Amniotic epithelial cell (primary cell): ENCODE measurements at regions not wholly inside any gene's neighbourhood (a gene's known extent, or its start where the extent isn't known, plus 50 kb on each side); places are given as distances from the start of the nearest gene placed in this dataset.

Source experiments
- DNase-seq: peaks from one replicate; pipeline ENCODE4 v3.0.0-alpha.2; 2010; ENCODE audit warnings: low read depth

- DNase-seq, result no peak
Observed at GRCh38 chr13:94968757-94969086, 256.4 kb upstream of the SOX21 start.

- no peak for DNase-seq
Observed at GRCh38 chr13:94968040-94968756, 255.9 kb upstream of the SOX21 start.

GRCh38 chr13:94967183-94968039, 255.1 kb upstream of the SOX21 start:
- no peak for DNase-seq

GRCh38 chr13:94966422-94966955, 254.1 kb upstream of the SOX21 start:
- DNase-seq, result no peak

- no peak for DNase-seq
Observed at GRCh38 chr13:94959626-94960025, 247.3 kb upstream of the SOX21 start.

- DNase-seq, result no peak
Observed at GRCh38 chr13:94956417-94957110, 244.2 kb upstream of the SOX21 start.

- DNase-seq, result no peak
Observed at GRCh38 chr13:94952787-94953186, 240.4 kb upstream of the SOX21 start.

GRCh38 chr13:94950303-94950702, 238.0 kb upstream of the SOX21 start:
- peak; percentile 2 for DNase-seq

GRCh38 chr13:94947965-94948371, 235.6 kb upstream of the SOX21 start:
- DNase-seq, result no peak

GRCh38 chr13:94947392-94947791, 235.0 kb upstream of the SOX21 start:
- DNase-seq, result no peak

- no peak for DNase-seq
Observed at GRCh38 chr13:94946039-94946438, 233.7 kb upstream of the SOX21 start.

- no peak for DNase-seq
Observed at GRCh38 chr13:94938124-94938523, 225.8 kb upstream of the SOX21 start.

GRCh38 chr13:94936633-94937032, 224.3 kb upstream of the SOX21 start:
- DNase-seq, result no peak

- DNase-seq, result no peak
Observed at GRCh38 chr13:94933936-94934335, 221.6 kb upstream of the SOX21 start.

GRCh38 chr13:94933230-94933751, 220.9 kb upstream of the SOX21 start:
- no peak for DNase-seq

GRCh38 chr13:94928127-94928775, 215.9 kb upstream of the SOX21 start:
- DNase-seq, result no peak

GRCh38 chr13:94925263-94925662, 212.9 kb upstream of the SOX21 start:
- DNase-seq, result no peak

GRCh38 chr13:94921181-94921580, 208.8 kb upstream of the SOX21 start:
- no peak for DNase-seq

- DNase-seq, result no peak
Observed at GRCh38 chr13:94920578-94920977, 208.2 kb upstream of the SOX21 start.

- peak; percentile 7 for DNase-seq
Observed at GRCh38 chr13:94917824-94918223, 205.5 kb upstream of the SOX21 start.

- DNase-seq, result no peak
Observed at GRCh38 chr13:94914895-94915294, 202.6 kb upstream of the SOX21 start.

- no peak for DNase-seq
Observed at GRCh38 chr13:94906605-94907004, 194.3 kb upstream of the SOX21 start.
